Fibroblast of skin of scalp (primary cell): ENCODE measurements at regions not wholly inside any gene's neighbourhood (a gene's known extent, or its start where the extent isn't known, plus 50 kb on each side); places are given as distances from the start of the nearest gene placed in this dataset.

Experiments used
- DNase-seq: peaks from one replicate; pipeline ENCODE4 v3.0.0-alpha.2; 2013

DNA sequence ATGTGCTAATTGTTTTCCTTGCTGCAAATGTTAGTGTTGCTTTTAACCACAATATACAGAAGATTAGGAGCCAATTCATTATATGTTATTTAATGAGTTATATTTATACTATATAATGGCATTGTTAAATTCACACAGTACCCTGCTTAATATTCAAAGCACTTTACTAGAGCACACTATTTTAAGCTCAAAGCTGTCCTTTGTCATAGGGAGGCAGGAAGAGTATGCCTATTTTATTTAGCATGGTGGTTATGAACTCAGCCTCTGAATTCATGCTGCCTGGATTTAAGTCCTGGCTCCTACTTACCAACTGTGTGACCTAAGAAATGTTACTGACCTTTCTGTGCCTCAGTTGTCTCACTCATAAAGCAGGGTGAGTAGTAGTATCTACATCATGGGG, 80.5 kb downstream of the FASTKD2 start:
- DNase-seq = no peak

DNA sequence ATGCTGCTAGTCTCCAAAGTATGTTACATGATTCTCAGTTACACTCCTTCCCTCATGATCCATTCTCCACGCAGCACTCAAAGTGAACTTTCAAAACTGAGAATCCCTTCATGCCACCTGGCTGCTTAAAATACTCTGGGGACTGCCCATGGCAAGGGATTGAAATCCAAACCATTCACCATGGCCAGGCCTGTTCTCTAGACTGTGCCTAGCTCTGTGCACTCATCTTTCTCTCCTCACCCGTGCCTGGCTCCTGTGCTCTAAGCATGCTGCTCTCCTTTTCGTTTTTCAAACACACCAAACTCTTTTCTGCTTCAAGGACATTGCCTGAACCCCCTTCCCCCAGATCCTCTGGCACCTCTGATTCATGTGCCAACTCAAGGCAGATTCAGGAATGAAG, 80.9 kb downstream of the FASTKD2 start:
- DNase-seq = no peak

DNA sequence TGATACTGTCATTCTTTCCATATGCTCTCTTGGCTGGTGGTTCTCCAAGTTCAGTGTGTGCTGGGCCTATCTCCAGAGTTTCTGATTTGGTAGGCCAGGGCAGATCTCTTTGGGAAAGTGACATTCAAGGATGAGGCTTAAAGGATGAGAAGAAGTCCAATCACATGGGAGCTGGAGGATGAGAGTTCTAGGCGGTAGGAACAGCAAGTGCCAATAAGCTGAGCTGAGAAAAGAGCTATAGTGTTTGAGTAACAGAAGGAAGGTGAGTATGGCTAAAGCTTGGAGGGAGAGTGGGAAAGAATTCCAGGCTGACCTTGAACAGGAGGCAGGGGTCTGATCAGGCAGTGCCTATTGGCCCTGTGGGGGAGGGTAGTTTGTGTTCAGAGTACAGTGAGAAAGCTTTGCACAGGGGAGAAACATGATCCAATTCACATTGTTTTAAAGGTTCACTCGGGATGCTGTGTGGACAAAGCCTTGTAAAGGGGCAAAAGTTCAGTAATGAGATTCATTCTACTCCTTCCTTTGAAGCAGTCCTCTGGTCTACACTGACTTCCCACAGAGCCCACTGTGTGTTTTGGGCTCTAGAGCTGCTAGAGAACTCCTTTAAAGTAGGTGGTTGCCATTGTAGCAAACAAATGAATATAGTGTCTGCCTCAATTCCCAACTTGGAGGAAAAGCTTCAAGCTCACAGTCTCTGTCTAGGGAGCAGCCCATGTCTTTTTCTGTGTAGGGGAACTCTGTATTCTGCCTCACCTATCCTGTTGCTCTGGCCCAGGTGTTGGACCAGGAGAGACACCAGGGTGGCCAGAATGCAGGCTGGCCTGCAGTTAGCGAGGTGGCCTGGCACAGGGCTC, 81.8 kb downstream of the FASTKD2 start:
- no peak for DNase-seq

DNA sequence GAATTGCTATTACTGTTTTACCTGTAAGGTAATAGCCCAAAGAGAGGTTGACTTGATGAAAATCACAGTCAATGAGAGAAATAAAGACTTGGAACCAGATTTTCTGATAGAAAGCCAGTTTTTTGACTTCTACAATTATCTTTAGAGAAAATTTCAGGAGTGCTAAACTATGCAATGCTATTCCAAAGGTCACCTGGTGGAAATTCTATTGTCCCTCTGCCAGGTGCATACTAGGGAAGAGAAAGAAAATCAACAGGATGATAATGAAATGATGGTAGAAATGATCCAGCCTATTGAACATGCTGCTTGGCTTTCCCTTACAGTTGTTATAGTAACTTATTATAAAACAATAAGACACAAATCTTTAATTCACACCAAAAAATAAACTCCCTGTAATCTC, 85.0 kb downstream of the FASTKD2 start:
- DNase-seq = no peak

DNA sequence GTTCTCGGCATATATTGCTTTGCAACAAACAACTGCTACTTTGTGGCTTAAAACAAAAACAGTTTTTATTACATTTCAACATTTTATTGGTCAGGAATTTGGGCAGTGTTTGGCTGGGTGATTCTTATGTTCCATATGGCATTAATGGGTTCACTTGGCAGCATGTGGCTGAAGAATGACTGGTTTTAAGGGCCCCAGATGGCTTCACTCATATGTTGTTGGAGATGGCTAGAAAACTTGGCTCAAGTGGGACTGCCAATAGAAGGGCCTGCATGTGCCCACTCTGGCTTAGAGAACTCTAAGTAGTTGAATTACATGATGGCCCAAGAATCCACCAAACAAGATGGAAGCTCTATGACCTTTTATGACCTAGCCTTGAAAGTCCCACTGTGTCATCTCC, 86.1 kb downstream of the FASTKD2 start:
- DNase-seq = no peak

DNA sequence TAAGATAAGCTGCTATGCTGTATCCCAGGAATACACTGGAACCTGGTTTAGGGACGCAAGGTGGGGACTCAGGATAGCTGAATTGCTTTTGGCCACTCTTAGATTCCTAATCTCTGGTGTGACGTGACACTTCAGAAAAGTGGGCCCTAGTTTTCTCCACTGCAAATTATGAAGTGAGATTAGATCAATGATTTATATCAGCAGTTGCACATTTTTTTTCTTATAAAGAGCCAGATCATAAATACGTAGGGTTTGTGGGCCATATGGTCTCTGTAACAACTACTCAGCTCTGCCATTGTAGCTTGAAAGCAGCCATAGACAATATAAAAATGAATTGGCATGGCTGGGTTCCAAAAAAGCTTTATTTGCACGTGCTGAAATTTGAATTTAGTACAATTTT, 85.4 kb upstream of the CPO start:
- DNase-seq = no peak

DNA sequence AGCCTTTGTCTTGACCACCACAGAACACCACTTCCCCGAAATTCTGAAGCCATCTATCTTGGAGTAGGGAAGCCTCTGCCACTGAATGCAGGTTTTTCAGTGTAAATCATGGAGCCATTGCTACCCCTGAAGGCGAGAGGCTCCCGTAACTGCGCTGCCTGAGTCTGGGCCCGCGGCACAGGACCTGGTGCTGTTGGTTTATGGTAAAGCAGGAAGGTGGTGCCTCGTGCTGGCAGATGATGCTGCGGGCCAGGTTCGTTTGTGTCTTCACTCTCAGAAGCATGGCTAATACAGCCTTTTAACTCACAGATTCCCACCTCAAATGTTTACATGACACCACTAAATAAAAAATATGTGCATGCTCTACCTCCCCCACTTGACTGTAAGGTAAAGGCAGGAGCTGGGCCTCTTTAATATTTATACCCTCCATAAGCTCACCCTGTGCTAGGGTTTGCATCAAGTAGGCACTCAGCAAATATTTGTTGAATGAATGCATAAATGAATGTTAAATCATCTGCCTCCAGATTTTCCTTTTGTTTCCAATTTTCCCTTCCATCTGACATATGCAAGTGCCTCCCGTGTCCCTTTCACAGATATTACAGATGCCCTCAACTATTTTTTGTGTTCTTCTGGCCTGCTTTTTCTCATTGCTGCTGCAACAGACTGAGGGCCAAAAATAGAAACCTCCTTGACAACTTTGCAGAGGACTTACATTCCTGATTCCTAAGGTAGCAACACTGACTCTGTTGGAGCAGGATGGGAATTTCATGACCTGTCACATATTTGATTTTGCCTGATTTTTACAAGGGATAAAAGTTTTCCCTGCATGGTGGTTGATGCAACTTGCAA, 83.5 kb upstream of the CPO start:
- no peak for DNase-seq

DNA sequence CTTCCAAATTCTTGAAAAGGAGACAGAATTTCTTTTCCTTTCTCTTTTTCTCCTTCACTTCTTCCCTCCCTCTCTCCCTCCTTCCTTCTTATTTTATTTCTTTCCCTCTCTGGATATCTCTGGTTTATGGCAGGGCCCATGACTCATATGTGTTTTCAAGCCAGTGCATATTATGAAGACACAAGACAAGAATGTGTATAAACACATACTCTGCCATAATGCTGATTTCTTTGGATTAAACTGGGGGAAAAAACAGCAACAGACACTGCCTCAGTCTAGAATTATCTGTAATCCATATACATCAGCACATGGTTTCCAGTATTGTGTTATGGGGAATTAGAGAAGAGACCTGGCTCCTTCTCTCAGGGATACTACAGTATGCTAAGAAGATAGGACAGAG, 82.8 kb upstream of the CPO start:
- peak; percentile 62 for DNase-seq

DNA sequence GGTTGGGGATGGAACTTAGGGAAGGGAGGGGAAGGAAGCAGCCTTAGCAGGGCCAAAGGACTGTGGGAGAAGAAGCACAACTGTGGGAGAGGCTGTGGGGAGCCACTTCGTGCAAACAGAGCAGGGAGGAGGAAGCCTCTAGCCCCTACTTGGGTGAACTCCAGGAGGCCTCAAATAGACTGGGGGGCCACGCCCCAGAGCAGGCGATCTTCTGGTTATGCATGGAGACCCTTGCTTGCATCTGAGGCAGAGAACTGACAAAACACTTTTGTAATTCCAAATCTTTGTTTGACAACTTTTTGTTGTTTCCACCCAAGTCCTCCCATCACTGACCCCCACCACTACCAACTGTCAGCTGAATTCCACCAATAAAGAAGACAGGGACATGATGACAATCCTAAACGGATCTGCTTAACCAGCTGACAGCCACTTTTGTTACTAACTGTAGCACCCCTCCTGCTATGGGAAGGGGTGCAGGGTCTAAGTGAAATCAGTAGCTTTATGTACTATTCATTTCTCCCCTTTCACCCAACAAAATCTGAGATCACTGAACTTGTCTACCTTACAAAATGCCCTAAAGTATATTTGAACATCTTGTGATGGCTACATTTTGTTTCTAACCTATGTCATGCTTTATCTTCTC, 80.5 kb upstream of the CPO start:
- no peak for DNase-seq

DNA sequence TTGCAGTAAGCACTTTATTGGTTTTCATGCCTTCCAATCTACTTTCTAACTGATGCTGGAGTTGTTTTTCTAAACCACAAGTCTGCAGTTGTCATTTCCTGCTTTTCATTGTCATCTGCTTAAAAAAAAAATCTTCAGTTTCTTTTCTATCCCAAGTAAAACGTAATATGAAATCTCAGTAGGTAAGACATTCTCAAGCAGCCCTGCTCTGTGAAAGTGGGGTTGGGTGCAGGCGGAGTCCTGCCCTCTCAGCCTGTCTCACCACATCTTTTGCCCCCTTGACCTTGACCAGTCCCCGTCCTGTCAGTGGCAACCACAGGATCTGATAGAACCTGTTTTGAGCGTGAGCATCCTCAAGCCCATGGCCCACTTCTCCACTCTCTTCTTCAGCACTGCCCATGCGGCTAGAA, 80.0 kb upstream of the CPO start:
- no peak for DNase-seq

DNA sequence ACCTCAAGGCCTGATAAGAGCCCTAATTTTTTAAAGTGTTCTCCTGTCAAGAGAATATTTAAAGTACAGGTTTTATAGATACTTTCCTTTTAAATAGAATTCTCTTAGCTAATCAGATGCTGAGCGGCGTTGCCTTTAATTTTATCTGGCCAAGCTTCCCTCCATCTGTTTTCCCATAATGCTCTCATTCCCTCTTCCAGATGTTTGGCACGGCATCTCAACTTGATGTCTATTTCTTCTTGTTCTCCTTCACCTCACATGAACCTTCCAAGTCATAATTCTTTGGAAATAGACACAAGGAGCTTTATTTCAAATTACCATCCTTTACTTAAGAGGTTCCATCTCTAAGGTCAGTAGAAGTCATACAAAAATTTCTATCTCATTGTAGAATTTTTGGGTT, 76.1 kb upstream of the CPO start:
- DNase-seq = no peak

DNA sequence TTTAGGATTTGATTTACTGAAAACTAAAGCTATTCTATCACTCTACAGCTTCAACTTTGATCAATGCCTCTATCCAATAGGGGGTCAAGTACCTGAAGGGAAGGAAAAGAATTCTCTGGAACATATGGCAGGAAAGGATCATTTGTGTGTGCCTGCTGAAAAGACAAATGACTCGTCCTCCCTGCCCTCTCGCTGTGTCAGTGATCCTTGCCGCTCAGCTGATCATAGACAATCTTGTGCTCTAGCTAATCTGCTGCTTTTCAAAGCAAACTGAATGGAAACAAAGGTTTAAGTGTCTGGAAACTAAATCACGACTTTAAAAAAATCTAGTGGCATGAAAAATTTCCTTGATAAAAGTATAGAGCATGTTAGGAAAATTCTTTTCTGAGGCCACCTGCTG, 75.6 kb upstream of the CPO start:
- no peak for DNase-seq

DNA sequence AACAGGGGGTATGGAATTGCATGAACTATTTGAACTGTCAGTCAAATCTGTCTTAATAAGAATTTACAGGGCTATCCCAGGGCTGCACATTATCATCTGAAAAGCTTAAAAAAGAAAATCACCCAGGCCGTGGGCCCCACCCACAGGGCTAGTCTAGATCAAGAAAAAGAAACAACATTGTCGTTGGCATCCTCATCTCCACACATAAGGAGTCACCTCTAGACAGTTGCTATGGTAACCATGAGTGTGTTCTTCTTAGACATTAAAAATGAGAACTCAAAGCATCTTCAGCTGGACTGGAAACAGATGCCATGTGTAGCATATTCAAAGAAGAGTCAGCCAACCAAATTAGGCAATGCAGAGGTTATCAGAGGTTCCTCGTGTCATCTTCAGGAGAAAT, 72.3 kb upstream of the CPO start:
- DNase-seq = no peak

DNA sequence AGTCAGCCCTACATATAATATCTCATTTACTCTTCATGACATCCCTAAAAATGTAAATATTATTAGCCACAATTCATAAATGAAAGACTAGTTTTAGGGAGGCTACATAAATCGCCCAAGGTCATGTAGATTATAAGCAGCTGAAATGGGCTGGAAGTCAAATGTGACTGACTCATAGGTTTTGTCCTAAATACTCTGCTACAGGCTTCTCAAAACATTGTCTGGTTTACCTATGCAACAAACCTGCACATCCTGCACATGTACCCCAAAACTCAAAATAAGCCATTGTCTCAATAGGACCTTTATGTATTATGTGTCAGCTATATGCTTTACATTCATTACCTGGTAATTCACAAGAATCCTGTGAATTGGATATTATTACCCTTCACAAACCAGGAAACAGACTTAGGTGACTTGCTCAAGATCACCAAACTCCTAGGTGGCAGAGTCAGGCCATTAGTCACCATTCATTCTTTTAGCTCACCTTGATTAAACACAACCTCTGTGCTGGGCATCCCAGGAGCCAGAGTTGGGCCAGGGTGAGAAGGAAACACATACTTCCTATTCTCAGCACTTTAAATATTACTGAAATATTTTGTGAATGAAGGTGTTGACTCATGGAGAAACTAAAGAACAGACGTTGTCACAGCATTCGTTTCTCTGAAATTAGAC, 69.4 kb upstream of the CPO start:
- DNase-seq = no peak

DNA sequence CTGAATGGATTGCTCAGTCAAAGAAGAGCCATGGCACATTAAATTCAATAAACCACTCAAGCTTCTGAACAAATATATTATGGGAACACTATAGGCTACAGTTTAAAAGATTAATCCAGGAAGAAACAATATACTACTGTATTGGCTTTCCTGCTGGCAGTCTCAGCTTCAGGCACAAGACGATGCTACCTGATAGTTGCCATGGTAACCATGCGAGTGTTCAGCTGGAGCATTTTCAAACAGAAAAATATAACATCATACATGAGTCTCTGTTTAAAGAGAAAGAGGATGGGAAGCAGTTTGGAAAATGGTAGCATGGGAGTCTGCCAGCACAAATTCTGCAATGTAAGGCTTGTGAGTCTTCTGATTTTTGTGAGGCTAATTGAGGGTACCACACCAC, 65.9 kb upstream of the CPO start:
- DNase-seq = no peak

DNA sequence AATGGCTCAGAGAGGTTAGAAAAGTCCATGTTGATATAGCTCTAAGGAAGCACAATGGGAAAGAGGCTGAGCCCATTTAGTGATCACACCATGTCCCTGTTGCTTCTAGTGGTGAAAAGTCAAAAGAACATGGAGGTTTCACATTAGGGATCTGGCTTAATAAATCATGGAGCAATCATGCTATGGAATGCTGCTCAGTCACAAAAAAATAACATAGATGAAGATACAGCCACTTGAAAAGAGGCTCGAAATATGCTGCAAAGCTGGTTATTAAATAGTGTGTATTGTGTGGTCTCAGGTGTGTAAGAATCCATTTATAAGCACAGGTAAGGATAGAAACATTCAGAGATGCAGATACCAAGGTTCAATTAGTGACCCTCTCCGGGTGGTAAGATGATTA, 63.6 kb upstream of the CPO start:
- no peak for DNase-seq

DNA sequence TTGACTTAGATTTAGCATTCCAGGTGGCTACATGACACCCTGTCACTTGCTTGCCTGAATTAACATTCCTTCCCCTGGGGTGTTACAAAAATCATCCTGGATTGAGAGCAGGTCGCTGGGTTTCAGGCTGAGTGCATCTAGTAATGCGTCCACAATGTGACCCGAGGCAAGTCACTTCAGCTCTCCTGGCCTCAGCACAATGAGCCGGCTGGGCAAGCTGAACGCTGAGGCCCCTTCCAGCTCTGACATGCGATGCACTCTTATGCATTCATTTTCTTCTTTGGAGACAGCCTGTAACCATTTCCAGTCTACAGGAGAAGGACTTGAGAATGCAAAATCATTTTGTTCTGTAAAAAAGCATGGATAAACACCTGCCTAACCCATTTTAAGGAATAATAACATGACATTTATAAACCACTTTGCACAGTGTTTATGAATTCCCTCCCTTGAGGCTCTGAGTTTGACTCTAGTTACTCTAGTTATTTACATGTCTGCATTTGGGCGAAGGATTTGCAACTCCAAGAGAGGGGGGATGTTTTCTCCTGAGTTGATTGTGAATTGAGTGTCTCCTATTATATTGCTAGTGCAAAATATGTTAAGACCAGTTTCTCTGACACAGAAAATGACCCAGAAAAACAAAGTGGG, 63.0 kb upstream of the CPO start:
- no peak for DNase-seq

DNA sequence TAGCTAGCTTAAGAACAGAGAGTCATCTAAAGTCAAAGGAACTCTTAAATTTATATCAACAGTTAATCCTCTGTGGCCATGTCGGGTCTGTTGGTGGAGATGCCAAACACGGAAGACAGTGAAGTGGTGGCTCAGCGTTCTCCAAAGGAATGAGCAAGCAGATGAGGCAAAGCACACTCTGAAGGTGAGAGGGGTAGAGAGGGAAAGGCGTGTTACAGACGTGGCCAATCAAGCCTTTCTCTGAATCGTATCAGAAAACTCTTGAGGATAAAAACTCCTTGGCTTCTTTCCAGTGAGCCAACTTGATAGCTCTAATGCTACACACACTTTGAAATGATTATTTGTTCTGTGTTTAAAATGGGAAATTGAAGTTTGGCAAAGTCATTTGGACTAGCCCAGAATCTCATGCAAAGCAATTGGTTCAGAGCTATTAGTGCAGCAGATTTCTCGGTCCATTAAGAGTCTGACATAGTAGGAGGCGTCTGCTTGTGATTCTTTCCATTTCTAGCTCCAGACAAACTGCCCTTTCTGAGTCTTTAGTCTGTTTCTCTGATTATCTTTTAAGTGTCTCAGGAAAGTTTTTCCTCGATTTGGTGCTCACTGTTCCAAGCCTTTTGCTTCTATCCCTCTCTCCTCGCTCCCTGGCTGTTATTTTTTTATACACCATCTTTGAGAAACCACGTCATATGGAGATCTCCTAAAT, 57.5 kb upstream of the CPO start:
- no peak for DNase-seq

DNA sequence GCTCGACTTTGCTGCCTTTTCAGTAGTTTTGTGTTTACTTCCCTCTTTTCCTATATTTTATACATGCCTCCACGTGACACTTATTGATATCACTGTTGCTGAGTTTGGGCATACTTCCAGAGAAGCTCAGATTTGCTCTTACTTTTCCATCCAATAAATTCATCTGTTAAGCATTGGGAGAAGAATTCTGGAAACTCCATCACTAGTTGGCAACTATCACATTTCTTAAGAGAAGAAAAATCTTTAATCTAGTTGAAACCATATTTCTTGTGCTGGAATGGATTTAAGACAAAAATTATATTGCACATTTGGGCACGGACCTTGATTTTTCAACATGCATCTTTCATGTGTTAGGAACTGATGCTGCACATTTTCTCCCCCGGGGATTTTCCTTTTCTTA, 52.6 kb upstream of the CPO start:
- DNase-seq = no peak

DNA sequence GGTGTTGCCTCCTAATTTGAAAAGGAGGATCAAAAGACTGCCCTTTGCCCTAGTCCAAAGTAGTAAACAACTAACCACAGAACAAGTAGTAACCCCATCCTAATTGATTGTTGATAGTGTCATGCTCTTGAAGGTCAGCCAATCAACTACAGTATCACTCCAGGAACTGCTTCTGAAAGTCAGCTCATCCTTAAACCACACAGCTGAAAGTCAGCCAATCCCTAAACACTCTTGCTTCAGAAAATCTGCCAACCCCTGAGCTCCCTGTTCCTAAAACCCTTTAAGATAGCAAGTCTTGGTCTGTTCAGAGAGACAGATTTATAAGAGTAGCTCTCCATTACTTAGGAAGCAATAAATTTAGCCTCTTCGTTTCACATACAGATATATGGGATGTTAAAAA, 51.6 kb upstream of the CPO start:
- no peak for DNase-seq
